Fibroblast of pulmonary artery (primary cell): ENCODE measurements at regions not wholly inside any gene's neighbourhood (a gene's known extent, or its start where the extent isn't known, plus 50 kb on each side); places are given as distances from the start of the nearest gene placed in this dataset.

Experiments used
- DNase-seq: peaks from one replicate; pipeline ENCODE4 v3.0.0-alpha.2; 2010; ENCODE audit warnings: low read depth
- H3K4me3 ChIP-seq: replicated peaks from 2 replicates; pipeline ENCODE4 v1.5.1; 2011; ENCODE audit warnings: low read depth, mild to moderate bottlenecking, control low read depth, low read length, moderate library complexity
- TF ChIP-seq, protein P1 (sequence below): IDR thresholded peaks from 2 replicates; pipeline ENCODE4 v1.5.1; 2011; ENCODE audit warnings: mild to moderate bottlenecking, control low read depth, low read length, inconsistent platforms; ENCODE audit errors: missing control alignments

DNA sequence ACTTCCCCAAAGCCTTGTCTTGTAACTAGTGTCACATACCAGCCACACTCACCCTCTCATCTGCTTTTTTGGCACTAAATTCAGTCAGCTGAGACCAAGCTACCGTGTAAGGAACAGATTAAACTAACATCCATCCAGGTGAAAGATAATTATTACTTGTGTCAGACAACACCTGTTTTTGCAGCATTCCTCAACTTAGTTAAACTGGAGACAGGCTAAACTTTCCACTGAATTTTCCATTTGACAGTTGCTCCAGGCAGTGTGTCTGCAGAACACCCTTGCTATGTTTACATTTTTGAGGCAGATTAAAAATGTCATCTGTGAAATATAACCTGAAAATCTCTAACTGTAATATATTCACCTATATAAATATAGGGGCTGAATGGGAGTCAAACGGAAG lies 73.6 kb downstream of the CYP26A1 start:
- no peak for DNase-seq
- TF ChIP-seq, protein P1, sequence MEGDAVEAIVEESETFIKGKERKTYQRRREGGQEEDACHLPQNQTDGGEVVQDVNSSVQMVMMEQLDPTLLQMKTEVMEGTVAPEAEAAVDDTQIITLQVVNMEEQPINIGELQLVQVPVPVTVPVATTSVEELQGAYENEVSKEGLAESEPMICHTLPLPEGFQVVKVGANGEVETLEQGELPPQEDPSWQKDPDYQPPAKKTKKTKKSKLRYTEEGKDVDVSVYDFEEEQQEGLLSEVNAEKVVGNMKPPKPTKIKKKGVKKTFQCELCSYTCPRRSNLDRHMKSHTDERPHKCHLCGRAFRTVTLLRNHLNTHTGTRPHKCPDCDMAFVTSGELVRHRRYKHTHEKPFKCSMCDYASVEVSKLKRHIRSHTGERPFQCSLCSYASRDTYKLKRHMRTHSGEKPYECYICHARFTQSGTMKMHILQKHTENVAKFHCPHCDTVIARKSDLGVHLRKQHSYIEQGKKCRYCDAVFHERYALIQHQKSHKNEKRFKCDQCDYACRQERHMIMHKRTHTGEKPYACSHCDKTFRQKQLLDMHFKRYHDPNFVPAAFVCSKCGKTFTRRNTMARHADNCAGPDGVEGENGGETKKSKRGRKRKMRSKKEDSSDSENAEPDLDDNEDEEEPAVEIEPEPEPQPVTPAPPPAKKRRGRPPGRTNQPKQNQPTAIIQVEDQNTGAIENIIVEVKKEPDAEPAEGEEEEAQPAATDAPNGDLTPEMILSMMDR, result no peak
- H3K4me3 ChIP-seq, result no peak overlapping the region

DNA sequence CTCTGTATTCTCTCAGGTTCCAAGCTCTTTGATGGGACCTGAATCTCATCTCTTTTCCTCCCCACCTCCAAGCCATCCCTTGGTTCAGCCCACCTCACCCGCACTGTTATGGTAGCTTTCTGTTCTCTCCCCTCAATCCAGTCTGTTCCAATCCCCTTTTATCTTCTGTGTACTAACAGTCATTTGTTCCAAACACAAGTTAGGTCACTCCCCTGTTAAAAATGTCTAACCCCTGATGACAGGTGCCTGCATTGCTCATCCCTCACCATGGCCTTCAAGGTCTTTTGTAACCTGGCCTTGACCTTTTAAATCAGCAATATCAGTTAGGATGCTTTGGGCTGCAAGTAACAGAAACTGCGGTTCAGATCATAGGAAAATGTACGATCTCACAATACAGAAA lies 74.8 kb downstream of the CYP26A1 start:
- DNase-seq, result no peak
- H3K4me3 ChIP-seq, result no peak overlapping the region

DNA sequence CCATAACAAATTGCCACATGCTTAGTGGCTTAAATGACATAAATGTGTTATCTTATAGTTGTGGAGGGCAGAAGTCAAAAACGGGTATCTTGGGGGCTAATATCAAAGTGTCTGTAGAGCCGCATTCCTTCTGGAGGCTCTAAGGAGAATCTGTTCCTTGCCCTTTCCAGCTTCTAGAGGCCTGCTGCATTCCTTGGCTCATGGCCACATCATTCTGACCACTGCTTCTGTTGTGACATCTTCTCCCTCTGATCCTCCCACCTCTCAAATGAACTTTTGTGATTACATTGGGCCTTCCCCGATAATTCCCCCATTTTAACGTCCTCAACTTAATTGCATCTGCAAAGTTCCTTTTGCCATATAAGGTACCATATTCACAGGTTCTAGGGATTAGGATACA lies 76.1 kb downstream of the CYP26A1 start:
- TF ChIP-seq, protein P1, result no peak
- no peak overlapping the region for H3K4me3 ChIP-seq
- DNase-seq, result peak; percentile 20

More for the DNA sequence above, 74.8 kb downstream of the CYP26A1 start:
- TF ChIP-seq, protein P1, result no peak

DNA sequence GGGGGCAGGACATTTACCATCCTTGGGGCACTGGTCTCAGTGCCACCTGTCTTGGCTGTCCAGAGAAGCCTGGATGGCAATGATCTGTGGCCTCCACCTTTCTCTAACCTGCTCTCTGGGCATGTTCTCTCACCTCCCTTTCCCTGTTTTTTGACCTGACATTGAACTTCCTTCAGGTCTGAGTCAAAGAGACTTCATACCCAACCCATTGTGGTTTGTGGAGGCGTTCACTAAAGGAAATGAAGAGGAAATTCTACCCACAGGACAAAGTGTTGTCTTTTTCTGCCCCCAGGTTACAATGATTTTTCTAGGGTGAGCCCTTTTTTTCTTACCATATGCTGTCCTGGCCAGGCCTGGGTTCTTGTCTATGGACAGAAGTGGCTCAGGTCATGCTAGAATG lies 76.6 kb downstream of the CYP26A1 start:
- H3K4me3 ChIP-seq, result no peak overlapping the region
- no peak for DNase-seq
- TF ChIP-seq, protein P1, result no peak

DNA sequence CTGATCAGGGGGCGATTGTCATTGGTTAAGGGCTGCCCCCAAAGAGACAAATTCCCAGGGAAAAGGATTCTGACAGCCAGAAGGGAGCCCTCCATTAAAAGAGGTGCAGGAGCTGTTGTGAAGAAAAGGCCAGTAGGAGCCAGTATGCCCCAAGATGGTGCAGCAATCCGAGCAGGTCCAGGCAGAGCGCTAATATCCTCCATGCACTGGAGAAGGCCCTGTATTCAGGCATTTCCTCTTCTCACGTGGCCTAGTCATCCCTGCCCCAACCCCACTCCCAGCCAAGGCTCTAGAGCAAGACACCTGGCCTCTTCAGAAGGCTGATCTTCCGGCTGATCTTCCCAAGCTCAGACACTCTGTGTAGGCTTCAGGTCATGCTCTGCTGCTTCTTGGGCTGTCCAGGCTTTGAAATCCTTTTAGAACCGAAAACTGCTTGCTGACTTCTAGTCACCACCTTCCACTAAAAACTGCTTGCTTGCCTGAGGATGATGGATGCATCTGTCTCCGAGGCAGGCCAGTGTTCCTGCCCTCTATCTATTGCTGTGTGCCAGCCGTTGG lies 77.4 kb downstream of the CYP26A1 start:
- H3K4me3 ChIP-seq, result no peak overlapping the region

DNA sequence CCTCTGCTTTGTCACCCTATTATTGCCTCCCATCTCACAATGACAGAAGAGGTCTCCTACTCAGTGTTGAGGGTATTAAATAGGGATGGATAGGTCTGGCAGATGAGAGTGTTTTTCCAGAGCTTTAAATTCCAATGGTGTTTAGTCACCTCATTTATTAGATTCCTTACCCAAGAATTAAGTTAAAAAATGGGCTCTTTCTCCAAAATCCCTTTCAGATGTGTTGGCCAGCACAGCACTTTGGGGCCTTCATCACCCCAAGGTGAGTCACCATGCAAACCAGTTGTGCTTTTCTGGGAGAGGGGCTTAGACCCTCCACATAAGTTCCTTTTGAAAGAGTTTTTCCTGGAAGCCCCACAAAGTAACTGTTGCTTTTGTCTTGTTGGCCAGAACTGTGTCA lies 78.4 kb downstream of the CYP26A1 start:
- peak; percentile 33 for DNase-seq
- TF ChIP-seq, protein P1, result no peak
- H3K4me3 ChIP-seq, result no peak overlapping the region

More for the DNA sequence above, 77.4 kb downstream of the CYP26A1 start:
- no peak for DNase-seq
- TF ChIP-seq, protein P1, result no peak

DNA sequence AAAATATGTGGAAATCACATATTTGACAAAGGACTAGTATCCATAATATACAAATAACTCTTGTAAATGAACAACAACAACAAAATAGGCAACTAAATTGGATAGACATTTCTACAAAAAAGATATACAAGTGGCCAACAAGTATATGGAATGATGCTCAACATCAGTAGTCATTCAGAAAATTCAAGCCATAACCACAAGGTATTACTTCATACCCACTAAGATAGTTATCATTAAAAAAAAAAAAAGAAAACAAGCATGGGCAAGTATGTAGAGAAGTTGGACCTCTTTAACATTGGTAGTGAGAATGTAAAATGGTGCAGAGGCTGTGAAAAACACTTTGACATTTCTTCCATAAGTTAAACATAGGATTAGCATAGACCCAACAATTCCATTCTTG lies 80.8 kb downstream of the CYP26A1 start:
- TF ChIP-seq, protein P1, result no peak
- DNase-seq, result no peak
- no peak overlapping the region for H3K4me3 ChIP-seq
